Lower lobe of right lung (tissue), 2 donors: ENCODE measurements at regions not wholly inside any gene's neighbourhood (a gene's known extent, or its start where the extent isn't known, plus 50 kb on each side); places are given as distances from the start of the nearest gene placed in this dataset.

Experiments
- ATAC-seq, 2 donors: fragments of 200-7000 bp; cut with Tn5 transposase; one replicate each; pipeline ENCODE4 v1.9.1; 2020 to 2022; ENCODE audit warnings: mild to moderate bottlenecking in 2 of 2, moderate library complexity in 2 of 2
- DNase-seq: peaks from one replicate; pipeline ENCODE4 v3.0.0-alpha.2; 2020
- H3K27ac ChIP-seq: fragments of 200-600 bp; one replicate; pipeline ENCODE4 v1.8.0; 2022
- H3K27me3 ChIP-seq: fragments of 200-600 bp; one replicate; pipeline ENCODE4 v1.8.0; 2022; ENCODE audit warnings: low read depth
- H3K36me3 ChIP-seq: fragments of 200-600 bp; one replicate; pipeline ENCODE4 v1.8.0; 2022; ENCODE audit warnings: mild to moderate bottlenecking
- H3K4me1 ChIP-seq: fragments of 200-600 bp; one replicate; pipeline ENCODE4 v1.8.0; 2022
- H3K4me3 ChIP-seq: fragments of 200-600 bp; one replicate; pipeline ENCODE4 v1.8.0; 2022; ENCODE audit warnings: mild to moderate bottlenecking
- H3K9me3 ChIP-seq: fragments of 200-600 bp; one replicate; pipeline ENCODE4 v1.8.0; 2022
- intact Hi-C: fragments of 100-400 bp; cut with DNase I; formaldehyde crosslinking; loops from one replicate; pipeline ENCODE4 v1.11.0; 2022
- TF ChIP-seq, protein P1 (sequence below): fragments of 200-600 bp; IDR thresholded peaks from one replicate; pipeline ENCODE4 v1.8.0; 2022; ENCODE audit warnings: antibody characterized with exemption, mild to moderate bottlenecking
- donor health status: DM: no; HTN: yes; CAD: no; lungs with severe emphysema.

DNA sequence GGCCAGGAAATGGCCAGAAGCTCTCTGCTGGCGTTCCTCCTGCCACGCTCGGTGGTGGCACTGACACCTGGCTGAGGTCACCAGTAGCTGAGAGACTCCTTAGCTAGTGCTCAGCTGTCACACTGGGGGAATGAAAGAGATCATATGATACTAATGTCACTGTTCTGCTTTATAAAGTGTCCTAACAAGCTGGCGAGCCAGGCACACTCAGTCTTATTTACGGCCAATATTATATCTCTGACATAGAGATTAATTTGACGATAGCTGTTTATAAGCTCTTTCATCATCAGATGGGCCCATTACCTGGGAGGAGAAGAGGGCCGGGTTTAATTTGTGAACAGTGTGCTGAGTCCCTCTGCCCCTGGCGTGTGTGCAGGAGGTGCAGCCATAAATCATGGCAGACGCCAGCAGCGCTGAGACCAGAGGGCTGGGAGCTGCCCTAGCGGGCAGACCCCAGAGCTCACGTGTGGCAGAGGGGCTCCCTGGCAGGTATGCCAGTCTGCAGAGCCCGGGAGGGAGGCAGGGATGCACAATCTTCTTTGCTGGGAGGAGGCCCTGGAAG, 246.5 kb downstream of the HAUS1 start:
- ATAC-seq (no peak), DNase-seq (no peak)
- no peak overlapping the region for H3K4me3 ChIP-seq
- H3K9me3 ChIP-seq = no peaks in the 10 kb centered on the region
- H3K4me1 ChIP-seq = no peaks in the 10 kb centered on the region
- H3K36me3 ChIP-seq = no peaks in the 10 kb centered on the region
- intact Hi-C loops = no loop called here
- no peak overlapping the region for H3K27ac ChIP-seq
- H3K27me3 ChIP-seq = no peaks in the 10 kb centered on the region
- TF ChIP-seq, protein P1, sequence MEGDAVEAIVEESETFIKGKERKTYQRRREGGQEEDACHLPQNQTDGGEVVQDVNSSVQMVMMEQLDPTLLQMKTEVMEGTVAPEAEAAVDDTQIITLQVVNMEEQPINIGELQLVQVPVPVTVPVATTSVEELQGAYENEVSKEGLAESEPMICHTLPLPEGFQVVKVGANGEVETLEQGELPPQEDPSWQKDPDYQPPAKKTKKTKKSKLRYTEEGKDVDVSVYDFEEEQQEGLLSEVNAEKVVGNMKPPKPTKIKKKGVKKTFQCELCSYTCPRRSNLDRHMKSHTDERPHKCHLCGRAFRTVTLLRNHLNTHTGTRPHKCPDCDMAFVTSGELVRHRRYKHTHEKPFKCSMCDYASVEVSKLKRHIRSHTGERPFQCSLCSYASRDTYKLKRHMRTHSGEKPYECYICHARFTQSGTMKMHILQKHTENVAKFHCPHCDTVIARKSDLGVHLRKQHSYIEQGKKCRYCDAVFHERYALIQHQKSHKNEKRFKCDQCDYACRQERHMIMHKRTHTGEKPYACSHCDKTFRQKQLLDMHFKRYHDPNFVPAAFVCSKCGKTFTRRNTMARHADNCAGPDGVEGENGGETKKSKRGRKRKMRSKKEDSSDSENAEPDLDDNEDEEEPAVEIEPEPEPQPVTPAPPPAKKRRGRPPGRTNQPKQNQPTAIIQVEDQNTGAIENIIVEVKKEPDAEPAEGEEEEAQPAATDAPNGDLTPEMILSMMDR = no peak

DNA sequence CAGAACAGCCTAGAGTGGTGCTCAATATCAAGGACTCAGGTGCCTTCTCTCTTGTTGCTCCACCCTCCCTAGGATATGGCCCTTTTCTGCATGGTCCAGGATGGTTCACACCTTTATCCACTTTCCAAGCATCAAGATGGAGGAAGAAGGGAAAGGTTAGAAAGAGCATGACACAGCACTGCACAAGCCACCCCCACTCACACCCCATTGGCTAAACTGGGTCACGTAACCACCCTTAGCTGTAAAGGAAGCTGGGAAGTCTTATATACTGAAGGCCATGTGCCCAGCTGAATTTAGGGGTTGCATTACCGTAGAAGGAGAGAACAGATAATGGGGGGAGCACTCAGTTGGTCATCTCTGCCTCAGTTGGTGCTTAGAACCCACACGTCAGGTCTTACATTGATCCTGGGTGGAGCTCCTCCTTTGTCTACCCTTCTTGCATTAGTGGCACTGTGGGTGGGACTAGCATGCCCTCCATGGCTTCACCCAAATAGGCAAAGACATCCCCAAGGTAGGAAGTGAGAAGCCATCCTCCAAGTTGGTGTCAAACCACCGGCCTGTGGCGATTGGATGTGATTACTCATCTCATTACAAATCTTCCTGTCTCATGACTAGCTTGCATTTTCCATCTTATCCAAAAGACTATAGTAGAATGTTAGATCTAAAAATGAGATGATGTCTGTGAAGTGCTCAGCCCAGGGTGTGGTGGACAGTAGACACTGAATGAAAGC, 248.5 kb downstream of the HAUS1 start:
- Histone ChIP-seq H3K27me3 (no peaks in the 10 kb centered on the region), H3K36me3 (no peaks in the 10 kb centered on the region), H3K4me1 (no peaks in the 10 kb centered on the region), H3K27ac (no peak overlapping the region), H3K4me3 (no peak overlapping the region), H3K9me3 (no peaks in the 10 kb centered on the region)
- ATAC-seq (no peak), DNase-seq (no peak)
- intact Hi-C loops = no loop called here
- TF ChIP-seq, protein P1 = no peak

DNA sequence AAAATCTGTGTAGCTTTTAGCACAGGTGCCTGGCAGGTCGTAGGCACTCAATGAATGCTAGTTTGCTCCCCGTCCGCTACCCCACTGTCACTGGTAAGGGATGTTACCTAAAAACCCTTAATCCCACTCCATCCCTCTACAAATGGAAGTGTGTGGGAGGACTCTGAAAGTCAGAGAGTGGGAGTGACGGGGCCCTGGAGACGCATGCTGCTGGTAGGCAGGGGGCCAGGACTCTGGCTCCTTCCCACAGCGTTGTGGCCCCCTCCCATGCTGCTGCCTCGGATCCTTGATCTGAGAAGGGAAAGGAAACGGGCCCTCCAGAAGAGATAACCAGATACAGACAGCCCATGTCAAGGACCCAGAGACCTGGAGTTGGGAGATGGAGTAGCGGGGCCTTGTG, 249.3 kb downstream of the HAUS1 start:
- no peaks in the 10 kb centered on the region for H3K36me3 ChIP-seq
- no peak overlapping the region for H3K27ac ChIP-seq
- TF ChIP-seq, protein P1 = no peak

DNA sequence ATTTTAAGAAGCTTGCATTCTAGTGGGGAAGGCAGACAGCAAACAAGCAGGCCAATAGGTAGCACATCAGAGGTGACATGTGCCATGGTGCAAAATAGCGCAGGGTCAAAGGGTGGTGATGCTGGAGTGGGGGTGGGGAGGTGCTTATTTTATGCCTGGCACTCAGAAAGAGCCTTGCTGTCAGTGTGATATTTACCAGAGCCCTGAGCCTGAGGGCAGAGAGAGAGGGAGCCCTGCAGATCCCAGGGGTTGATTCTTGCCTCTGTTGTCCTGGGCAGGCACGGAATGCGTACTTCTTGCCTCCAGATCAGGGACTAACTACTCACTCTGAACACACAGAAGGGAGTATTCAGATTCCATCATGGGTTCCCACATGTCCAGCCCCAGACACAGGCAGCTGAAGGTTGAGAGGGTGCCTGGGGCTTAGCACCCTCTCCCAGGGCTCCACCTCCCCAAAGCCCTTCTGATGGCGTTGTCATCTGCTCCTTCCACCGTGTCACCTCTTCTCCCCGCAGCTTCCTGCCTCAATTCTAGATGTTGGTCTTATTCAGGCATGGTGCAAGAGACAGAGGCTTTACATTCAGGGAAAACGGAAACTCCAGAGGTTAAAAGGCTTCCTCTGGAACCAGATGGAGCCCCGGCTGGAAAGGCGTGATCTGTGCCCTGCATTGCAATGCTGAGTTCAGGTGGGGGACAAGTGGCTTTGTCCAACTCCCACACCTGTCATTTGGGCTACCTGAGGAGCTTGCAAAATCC, 252.3 kb downstream of the HAUS1 start:
- TF ChIP-seq, protein P1 = no peak
- DNase-seq (no peak), ATAC-seq (no peak)
- Histone ChIP-seq H3K27me3 (no peaks in the 10 kb centered on the region), H3K27ac (no peak overlapping the region), H3K4me3 (no peak overlapping the region), H3K36me3 (no peaks in the 10 kb centered on the region), H3K4me1 (no peaks in the 10 kb centered on the region), H3K9me3 (no peaks in the 10 kb centered on the region)
- intact Hi-C loops = no loop called here

More for the DNA sequence above, 249.3 kb downstream of the HAUS1 start:
- no peak for DNase-seq
- intact Hi-C loops = no loop called here
- Histone ChIP-seq H3K4me1 (no peaks in the 10 kb centered on the region), H3K27me3 (no peaks in the 10 kb centered on the region), H3K9me3 (no peaks in the 10 kb centered on the region), H3K4me3 (no peak overlapping the region)
- no peak for ATAC-seq

DNA sequence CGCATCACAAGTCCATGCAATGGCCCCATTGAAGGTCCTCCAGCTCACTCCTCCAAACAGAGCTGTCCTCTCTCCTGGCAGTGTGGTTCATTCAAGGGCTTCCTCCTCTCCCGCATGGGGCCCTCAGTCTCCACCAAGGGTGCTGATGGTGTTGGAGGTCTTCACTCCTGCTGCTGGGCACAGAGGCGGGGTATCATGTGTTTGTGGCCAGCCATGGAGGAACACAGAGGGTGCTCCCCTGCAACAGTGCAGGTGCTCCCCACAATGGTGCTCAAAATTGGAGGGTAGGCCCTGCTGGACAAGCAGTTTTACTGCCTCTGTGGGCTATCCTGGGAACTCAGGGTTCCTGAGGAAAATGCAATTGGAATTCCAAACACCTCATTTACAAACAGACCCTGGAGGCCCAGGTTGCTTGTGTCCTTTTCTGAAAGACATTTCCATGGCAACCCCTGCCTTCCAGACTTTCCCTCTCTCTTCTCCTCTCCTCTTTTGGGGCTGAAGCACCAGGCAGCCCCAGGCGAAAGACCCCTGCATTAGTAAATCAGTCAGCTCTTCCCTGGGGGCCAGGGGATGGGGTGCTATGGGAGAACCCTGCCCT, 256.0 kb downstream of the HAUS1 start:
- no peaks in the 10 kb centered on the region for H3K4me1 ChIP-seq
- no peaks in the 10 kb centered on the region for H3K27me3 ChIP-seq
- ATAC-seq (no peak), DNase-seq (no peak)
- intact Hi-C loops = no loop called here
- no peaks in the 10 kb centered on the region for H3K36me3 ChIP-seq
- H3K27ac ChIP-seq = no peak overlapping the region
- H3K9me3 ChIP-seq = no peaks in the 10 kb centered on the region
- no peak overlapping the region for H3K4me3 ChIP-seq
- TF ChIP-seq, protein P1 = no peak
